IMR-90 (cell line): ENCODE measurements at regions not wholly inside any gene's neighbourhood (a gene's known extent, or its start where the extent isn't known, plus 50 kb on each side); places are given as distances from the start of the nearest gene placed in this dataset.

ENCODE experiments used
- ATAC-seq: fragments of 200-7000 bp; cut with Tn5 transposase; 2 replicates; pipeline ENCODE4 v1.9.1; 2020; ENCODE audit warnings: low read depth, mild to moderate bottlenecking, moderate library complexity
- BruUV-seq: library from RNA; stranded (reverse); fragments of 400-500 nt; replicated peaks from 2 replicates; lab custom pipeline; 2021; lab: Mats Ljungman, UMichigan
- CTCF ChIA-PET: fragments of 300-600 bp; formaldehyde crosslinking; extraction: SDS; loops from one replicate; lab custom pipeline; 2021; ENCODE audit warnings: antibody characterized with exemption; lab: Yijun Ruan, JAX
- POLR2A ChIA-PET: fragments of 300-600 bp; sonication (Branson Sonifier 250); formaldehyde crosslinking; loops from one replicate; lab custom pipeline; 2022; ENCODE audit warnings: antibody characterized with exemption; ENCODE audit not compliant: unreplicated experiment; lab: Charles Lee
- DNase-seq: peaks from one replicate; pipeline ENCODE4 v3.0.0; 2013
- H2AFZ ChIP-seq: replicated peaks from 2 replicates; pipeline ENCODE3; 2013; ENCODE audit warnings: low read length, mild to moderate bottlenecking; ENCODE audit not compliant: poor library complexity
- H2AK5ac ChIP-seq: 2 replicates; pipeline ENCODE4 v1.6.1; 2013; ENCODE audit warnings: low read depth, low read length, inconsistent platforms
- H2AK9ac ChIP-seq: replicated peaks from 2 replicates; pipeline ENCODE3; 2013; ENCODE audit warnings: mild to moderate bottlenecking, low read depth, low read length, moderate library complexity; ENCODE audit not compliant: poor library complexity
- H2BK120ac ChIP-seq: 2 replicates; pipeline ENCODE4 v1.6.1; 2013; ENCODE audit warnings: low read depth, low read length, inconsistent platforms
- H2BK15ac ChIP-seq: 3 replicates; pipeline ENCODE4 v1.6.1; 2013; ENCODE audit warnings: low read depth, low read length, inconsistent platforms
- H2BK20ac ChIP-seq: 2 replicates; pipeline ENCODE4 v1.6.1; 2013; ENCODE audit warnings: low read depth, mild to moderate bottlenecking, inconsistent platforms, low read length, moderate library complexity
- H2BK5ac ChIP-seq: 2 replicates; pipeline ENCODE4 v1.6.1; 2013; ENCODE audit warnings: mild to moderate bottlenecking, low read depth, low read length, inconsistent platforms; ENCODE audit not compliant: poor library complexity, severe bottlenecking
- H3K14ac ChIP-seq: replicated peaks from 2 replicates; pipeline ENCODE4 v1.6.1; 2013; ENCODE audit warnings: low read depth, low read length, inconsistent platforms
- H3K18ac ChIP-seq: 2 replicates; pipeline ENCODE4 v1.6.1; 2013; ENCODE audit warnings: low read depth, low read length, control low read depth
- H3K23ac ChIP-seq: 2 replicates; pipeline ENCODE4 v1.6.1; 2013; ENCODE audit warnings: low read depth, low read length, inconsistent platforms
- H3K27ac ChIP-seq: 2 replicates; pipeline ENCODE4 v1.5.1; 2013; ENCODE audit warnings: mild to moderate bottlenecking, control low read depth, low read length; ENCODE audit not compliant: insufficient read depth
- H3K27me3 ChIP-seq: 2 replicates; pipeline ENCODE4 v1.6.1; 2013; ENCODE audit warnings: low read length; ENCODE audit not compliant: control insufficient read depth, insufficient read depth
- H3K36me3 ChIP-seq: 2 replicates; pipeline ENCODE4 v1.6.1; 2013; ENCODE audit warnings: low read length, mixed read lengths; ENCODE audit not compliant: control insufficient read depth, insufficient read depth
- H3K4ac ChIP-seq: 2 replicates; pipeline ENCODE4 v1.6.1; 2013; ENCODE audit warnings: low read depth, low read length, inconsistent platforms
- H3K4me1 ChIP-seq: 2 replicates; pipeline ENCODE4 v1.6.1; 2013; ENCODE audit warnings: low read length, mixed read lengths; ENCODE audit not compliant: control insufficient read depth, insufficient read depth
- H3K4me2 ChIP-seq: 2 replicates; pipeline ENCODE4 v1.6.1; 2013; ENCODE audit warnings: low read depth, mild to moderate bottlenecking, control low read depth, low read length, moderate library complexity
- H3K4me3 ChIP-seq: 2 replicates; pipeline ENCODE4 v1.5.1; 2013; ENCODE audit warnings: low read depth, mild to moderate bottlenecking, control low read depth, low read length, moderate library complexity; ENCODE audit not compliant: insufficient read depth
- H3K56ac ChIP-seq: 2 replicates; pipeline ENCODE4 v1.6.1; 2013; ENCODE audit warnings: low read length, inconsistent platforms; ENCODE audit not compliant: insufficient read depth; ENCODE audit errors: extremely low read depth
- H3K79me1 ChIP-seq, 2 experiments: 2 replicates each; pipeline ENCODE4 v1.6.1; 2013; ENCODE audit warnings: low read length in 2 of 2, inconsistent platforms in 1 of 2, low read depth in 1 of 2
- H3K9ac ChIP-seq: 2 replicates; pipeline ENCODE4 v1.6.1; 2013; ENCODE audit warnings: low read depth, low read length, control low read depth
- H3K9me1 ChIP-seq: 2 replicates; pipeline ENCODE4 v1.6.1; 2013; ENCODE audit warnings: low read length, inconsistent platforms; ENCODE audit not compliant: insufficient read depth
- H3K9me3 ChIP-seq: 2 replicates; pipeline ENCODE4 v1.6.1; 2013; ENCODE audit warnings: low read length; ENCODE audit not compliant: control insufficient read depth, insufficient read depth
- H4K20me1 ChIP-seq: 2 replicates; pipeline ENCODE4 v1.6.1; 2013; ENCODE audit warnings: low read length, inconsistent platforms; ENCODE audit not compliant: insufficient read depth
- H4K5ac ChIP-seq: 2 replicates; pipeline ENCODE4 v1.6.1; 2013; ENCODE audit warnings: mild to moderate bottlenecking, low read depth, low read length, control low read depth
- H4K8ac ChIP-seq, 2 experiments: 2 replicates each; pipeline ENCODE4 v1.6.1; 2013; ENCODE audit warnings: low read depth in 2 of 2, low read length in 2 of 2, control low read depth in 1 of 2, inconsistent platforms in 1 of 2
- H4K91ac ChIP-seq: 2 replicates; pipeline ENCODE4 v1.6.1; 2013; ENCODE audit warnings: low read depth, low read length, inconsistent platforms; ENCODE audit not compliant: insufficient read depth
- BHLHE40 ChIP-seq: fragments of 150-350 bp; IDR thresholded peaks from 2 replicates; pipeline ENCODE4 v1.6.1; 2016; ENCODE audit warnings: mild to moderate bottlenecking, low read depth, low read length
- CEBPB ChIP-seq: IDR thresholded peaks from 2 replicates; pipeline ENCODE4 v1.6.1; 2012; ENCODE audit warnings: low read depth, low read length, improper control_type of control experiment
- CHD1 ChIP-seq: IDR thresholded peaks from 2 replicates; pipeline ENCODE4 v1.6.1; 2012; ENCODE audit warnings: low read depth, low read length, improper control_type of control experiment
- CTCF ChIP-seq: conservative IDR thresholded peaks from 2 replicates; pipeline ENCODE4 v1.5.1; 2012; ENCODE audit warnings: mild to moderate bottlenecking, low read depth, low read length, improper control_type of control experiment
- FOS ChIP-seq: fragments of 150-350 bp; IDR thresholded peaks from 2 replicates; pipeline ENCODE4 v1.6.1; 2016; ENCODE audit warnings: low read depth, low read length
- MAFK ChIP-seq: IDR thresholded peaks from 2 replicates; pipeline ENCODE4 v1.6.1; 2012; ENCODE audit warnings: low read depth, low read length, improper control_type of control experiment
- MAZ ChIP-seq: IDR thresholded peaks from 2 replicates; pipeline ENCODE4 v1.6.1; 2012; ENCODE audit warnings: low read depth, mild to moderate bottlenecking, low read length, improper control_type of control experiment, moderate library complexity, borderline replicate concordance
- MXI1 ChIP-seq: IDR thresholded peaks from 2 replicates; pipeline ENCODE4 v1.6.1; 2012; ENCODE audit warnings: low read depth, mild to moderate bottlenecking, low read length, moderate library complexity, borderline replicate concordance
- NFE2L2 ChIP-seq: fragments of 150-350 bp; IDR thresholded peaks from 2 replicates; pipeline ENCODE4 v1.6.1; 2016; ENCODE audit warnings: low read depth, mild to moderate bottlenecking, low read length
- POLR2A ChIP-seq: IDR thresholded peaks from 2 replicates; pipeline ENCODE4 v1.6.1; 2012; ENCODE audit warnings: mild to moderate bottlenecking, low read depth, low read length
- RAD21 ChIP-seq: IDR thresholded peaks from 2 replicates; pipeline ENCODE4 v1.6.1; 2012; ENCODE audit warnings: low read length, improper control_type of control experiment
- RCOR1 ChIP-seq: IDR thresholded peaks from 2 replicates; pipeline ENCODE4 v1.6.1; 2012; ENCODE audit warnings: mild to moderate bottlenecking, low read length, improper control_type of control experiment; ENCODE audit not compliant: insufficient replicate concordance
- SMC3 ChIP-seq: fragments of 150-350 bp; IDR thresholded peaks from 2 replicates; pipeline ENCODE4 v1.6.1; 2016; ENCODE audit warnings: low read depth, mild to moderate bottlenecking, antibody characterized with exemption, low read length, moderate library complexity
- WGBS, 2 experiments: methylation state at CpG; one replicate each; pipeline versions ENCODE4 v1.1.5 to v1.1.7; 2013; ENCODE audit warnings: missing lambda C conversion rate in 2 of 2; ENCODE audit not compliant: insufficient read length in 1 of 2; ENCODE audit errors: extremely low coverage in 2 of 2; 5-methylcytosine and 5-hydroxymethylcytosine counted together
- dilution Hi-C: fragments of 300-500 bp; cut with HindIII; formaldehyde crosslinking; loops from one replicate; pipeline ENCODE4 v1.14.3; 2018; ENCODE audit warnings: low sequenced_read_pairs; ENCODE audit not compliant: unreplicated experiment
- in situ Hi-C: fragments of 300-500 bp; cut with MboI; formaldehyde crosslinking; loops from 3 replicates; pipeline ENCODE4 v1.14.3; 2019; ENCODE audit warnings: low sequenced_read_pairs, inconsistent platforms, mixed read lengths
- intact Hi-C: fragments of 100-400 bp; cut with micrococcal nuclease; formaldehyde crosslinking; loops from 2 replicates; pipeline ENCODE4 v1.10.0; 2022
- TF ChIP-seq, protein P1 (sequence below): fragments of 150-350 bp; IDR thresholded peaks from 2 replicates; pipeline ENCODE4 v1.6.1; 2016; ENCODE audit warnings: low read depth, mild to moderate bottlenecking, low read length, moderate library complexity, borderline replicate concordance
- TF ChIP-seq, protein P2 (sequence below): fragments of 150-350 bp; IDR thresholded peaks from 2 replicates; pipeline ENCODE4 v1.6.1; 2017; ENCODE audit warnings: mild to moderate bottlenecking, antibody characterized with exemption, low read length, low read depth

GRCh38 chr20:48490961-48491831, 336.6 kb downstream of the PREX1 start:
- H2BK120ac ChIP-seq, result no peak overlapping the region
- no peaks in the 10 kb centered on the region; the same call in 1 of the 2 replicates for H3K27me3 ChIP-seq
- H4K91ac ChIP-seq, result no peak overlapping the region
- no peaks in the 10 kb centered on the region for H3K9me1 ChIP-seq
- no peak overlapping the region for H3K23ac ChIP-seq
- intact Hi-C loops, result no loop called here
- no peak overlapping the region for H3K56ac ChIP-seq
- H2BK15ac ChIP-seq, result no peak overlapping the region
- H3K4ac ChIP-seq, result no peak overlapping the region
- no peak overlapping the region for H3K14ac ChIP-seq
- ChIA-PET CTCF (no interaction called here), POLR2A (no interaction called here)
- DNase-seq (no peak), ATAC-seq (no peak)
- no peak overlapping the region for H3K27ac ChIP-seq
- in situ Hi-C loops, result no loop called here
- no peak overlapping the region for H2AK5ac ChIP-seq
- no peaks in the 10 kb centered on the region for H3K9me3 ChIP-seq
- H4K5ac ChIP-seq, result no peak overlapping the region
- BruUV-seq, result no TSS peak
- no peaks in the 10 kb centered on the region for H3K79me1 ChIP-seq
- H3K18ac ChIP-seq, result no peak overlapping the region
- H4K8ac ChIP-seq, result no peak overlapping the region
- H2BK5ac ChIP-seq, result no peak overlapping the region
- no peak overlapping the region for H2BK20ac ChIP-seq
- no peak overlapping the region for H3K4me3 ChIP-seq
- H3K4me2 ChIP-seq, result no peak overlapping the region
- H2AK9ac ChIP-seq, result no peak overlapping the region
- no peaks in the 10 kb centered on the region for H3K4me1 ChIP-seq
- dilution Hi-C loops, result no loop called here
- H3K9ac ChIP-seq, result no peak overlapping the region
- 69% methylated on average over 3 of the region's 10 CpGs; no CpG with 5 or more reads in 1 of the 2 experiments for WGBS, 2 experiments
- H4K20me1 ChIP-seq, result no peaks in the 10 kb centered on the region
- no peak overlapping the region for H2AFZ ChIP-seq
- H3K36me3 ChIP-seq, result no peaks in the 10 kb centered on the region
- TF ChIP-seq, protein P1, sequence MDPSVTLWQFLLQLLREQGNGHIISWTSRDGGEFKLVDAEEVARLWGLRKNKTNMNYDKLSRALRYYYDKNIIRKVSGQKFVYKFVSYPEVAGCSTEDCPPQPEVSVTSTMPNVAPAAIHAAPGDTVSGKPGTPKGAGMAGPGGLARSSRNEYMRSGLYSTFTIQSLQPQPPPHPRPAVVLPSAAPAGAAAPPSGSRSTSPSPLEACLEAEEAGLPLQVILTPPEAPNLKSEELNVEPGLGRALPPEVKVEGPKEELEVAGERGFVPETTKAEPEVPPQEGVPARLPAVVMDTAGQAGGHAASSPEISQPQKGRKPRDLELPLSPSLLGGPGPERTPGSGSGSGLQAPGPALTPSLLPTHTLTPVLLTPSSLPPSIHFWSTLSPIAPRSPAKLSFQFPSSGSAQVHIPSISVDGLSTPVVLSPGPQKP, result no peak
- TF ChIP-seq BHLHE40 (no peak), RCOR1 (no peak), MXI1 (no peak), RAD21 (no peak), SMC3 (no peak), MAZ (no peak), FOS (no peak), CTCF (no peak), MAFK (no peak), CEBPB (no peak), CHD1 (no peak), NFE2L2 (no peak), POLR2A (no peak)
- TF ChIP-seq, protein P2, sequence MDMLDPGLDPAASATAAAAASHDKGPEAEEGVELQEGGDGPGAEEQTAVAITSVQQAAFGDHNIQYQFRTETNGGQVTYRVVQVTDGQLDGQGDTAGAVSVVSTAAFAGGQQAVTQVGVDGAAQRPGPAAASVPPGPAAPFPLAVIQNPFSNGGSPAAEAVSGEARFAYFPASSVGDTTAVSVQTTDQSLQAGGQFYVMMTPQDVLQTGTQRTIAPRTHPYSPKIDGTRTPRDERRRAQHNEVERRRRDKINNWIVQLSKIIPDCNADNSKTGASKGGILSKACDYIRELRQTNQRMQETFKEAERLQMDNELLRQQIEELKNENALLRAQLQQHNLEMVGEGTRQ, result no peak
